ENCODE measurements at regions not wholly inside any gene's neighbourhood (a gene's known extent, or its start where the extent isn't known, plus 50 kb on each side); places are given as distances from the start of the nearest gene placed in this dataset.

DNA sequence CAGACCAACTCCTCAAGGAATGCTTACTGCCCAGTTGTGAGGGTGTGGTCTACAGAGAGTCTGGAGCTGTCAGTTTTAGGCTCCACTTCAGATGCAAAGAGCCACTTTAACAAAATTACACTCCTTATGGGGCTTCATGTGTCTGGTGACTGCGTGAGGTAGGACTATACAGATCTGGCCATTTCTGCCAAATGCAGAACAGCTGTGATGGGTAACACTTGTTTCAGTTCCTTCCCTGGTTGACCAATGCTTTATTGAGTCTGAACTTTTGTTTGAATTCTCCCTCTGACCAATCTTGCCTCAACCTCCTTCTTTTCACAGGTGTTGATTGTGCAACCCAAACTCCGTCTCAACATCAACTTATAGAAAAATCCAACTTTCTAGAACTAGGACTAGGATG lies 181.2 kb downstream of the OMA1 start:
- no peak for DNase-seq

DNA sequence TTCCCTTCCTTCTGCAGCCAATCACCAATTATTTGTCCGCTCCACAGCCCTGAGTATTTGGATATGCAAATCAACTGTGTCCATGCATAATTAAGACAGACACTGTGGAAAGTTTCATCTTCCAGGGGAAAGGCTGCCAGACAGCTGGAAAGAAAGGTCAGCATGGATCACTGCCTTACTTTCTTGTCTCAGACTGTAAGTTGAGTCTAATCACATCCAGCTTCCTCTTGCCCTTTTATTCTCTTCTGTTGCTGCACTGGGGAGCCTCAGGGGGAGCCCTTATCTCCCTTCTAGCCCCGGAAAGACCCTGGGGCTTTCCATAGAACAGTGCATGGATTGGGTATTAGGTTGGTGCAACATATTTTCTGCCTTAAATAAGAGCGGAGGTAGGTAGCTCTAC lies 182.9 kb downstream of the OMA1 start:
- DNase-seq = no peak

DNA sequence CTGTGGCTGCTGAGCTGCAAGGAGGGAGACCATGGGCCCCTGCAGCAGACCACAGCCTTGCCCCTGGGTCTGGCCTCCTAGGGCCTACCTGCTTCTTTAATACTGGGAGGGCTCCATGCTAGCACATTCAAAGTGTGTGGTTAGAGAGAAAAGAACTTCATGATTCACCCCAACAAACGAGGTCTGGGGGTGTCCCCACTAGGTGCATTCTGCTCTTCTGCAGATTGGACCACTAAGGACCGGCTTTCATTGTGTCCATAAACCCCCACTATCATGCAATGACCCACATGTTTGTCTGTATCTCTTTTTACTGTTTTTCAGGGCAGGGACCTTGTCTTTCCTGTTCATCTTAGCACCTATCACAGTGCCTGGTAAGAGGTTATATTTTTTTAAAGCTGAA lies 185.4 kb downstream of the OMA1 start:
- no peak for DNase-seq

DNA sequence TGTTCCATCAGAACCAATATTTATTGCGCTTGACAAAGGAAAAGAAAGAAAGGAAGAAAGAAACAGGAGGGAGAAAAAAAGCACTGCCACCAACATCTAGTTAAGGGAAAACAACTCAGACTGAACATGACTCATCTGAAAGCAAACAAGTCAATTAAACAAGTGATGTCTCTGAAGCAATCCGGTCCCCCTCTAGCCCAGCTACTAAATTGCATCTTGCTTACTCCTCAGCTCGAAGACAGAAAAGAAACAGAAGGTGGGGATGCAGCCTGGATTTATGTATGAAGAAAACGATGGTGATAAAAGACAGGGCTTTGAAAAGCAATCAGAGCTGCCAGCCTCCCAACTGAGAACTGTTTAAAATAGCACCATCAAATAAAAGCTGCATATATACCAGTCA lies 188.2 kb downstream of the OMA1 start:
- DNase-seq = no peak

DNA sequence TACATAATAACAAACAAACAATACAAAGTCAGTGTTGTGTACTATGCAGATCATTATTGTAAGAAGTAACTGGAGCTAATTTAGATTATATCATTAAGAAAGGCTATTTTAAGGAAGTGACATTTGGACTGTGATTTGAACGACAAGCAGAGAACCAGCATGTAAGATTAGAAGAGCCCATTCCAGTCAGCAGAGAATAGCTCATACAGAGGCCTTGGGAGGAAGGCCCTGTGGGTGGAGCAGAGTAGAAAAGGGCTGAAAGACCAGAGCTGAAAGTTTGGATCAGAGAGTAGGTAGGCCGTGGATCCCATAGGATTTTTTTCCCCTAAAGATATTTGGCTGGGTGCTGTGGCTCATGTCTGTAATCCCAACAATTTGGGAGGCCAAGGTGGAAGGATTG lies 190.1 kb downstream of the OMA1 start:
- DNase-seq = no peak

DNA sequence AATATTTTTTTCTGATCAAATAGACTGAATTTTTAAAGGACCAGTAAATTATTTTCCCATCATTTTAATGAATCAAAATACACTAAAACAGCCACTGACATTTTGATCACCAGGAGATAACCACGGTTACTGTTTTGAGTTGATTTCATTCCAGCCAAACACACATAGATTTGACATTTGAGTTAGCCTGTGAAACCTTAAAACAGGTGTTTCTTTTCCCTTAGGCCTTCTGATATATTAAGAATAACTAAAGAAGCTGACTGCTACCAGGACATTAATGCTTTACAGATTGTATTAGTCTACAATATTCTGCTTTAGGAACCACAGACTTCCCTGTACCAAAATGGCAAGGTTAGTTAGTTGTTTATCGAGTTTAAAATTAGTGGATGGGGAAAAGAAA lies 193.4 kb downstream of the OMA1 start:
- no peak for DNase-seq

DNA sequence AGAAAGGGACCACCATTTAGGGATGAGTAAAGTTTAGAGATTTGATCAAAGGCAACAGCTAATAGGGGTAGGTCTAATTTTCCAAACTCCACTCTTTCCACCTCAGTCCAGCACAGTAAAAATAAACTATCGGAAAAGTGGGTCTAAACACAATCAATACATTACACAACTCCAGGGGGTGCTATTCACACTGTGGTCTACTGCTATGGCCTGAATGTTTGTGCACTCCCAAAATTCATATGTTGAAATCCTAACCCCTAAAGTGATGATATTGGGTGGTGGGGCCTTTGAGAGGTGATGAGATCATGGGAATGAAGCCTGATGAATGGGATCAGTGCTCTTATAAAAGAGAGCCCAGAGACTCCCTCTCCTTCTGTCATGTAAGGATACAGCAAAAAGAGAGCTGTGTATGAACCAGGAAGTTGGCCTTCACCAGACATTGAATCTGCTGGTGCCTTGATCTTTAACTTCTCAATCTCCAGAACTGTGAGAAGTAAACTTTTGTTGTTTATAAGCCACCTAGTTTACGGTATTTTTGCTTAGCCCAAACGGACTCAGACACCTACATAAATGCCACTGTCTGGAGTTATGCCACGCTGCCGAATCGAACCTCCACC lies 193.9 kb downstream of the OMA1 start:
- no peak for DNase-seq

DNA sequence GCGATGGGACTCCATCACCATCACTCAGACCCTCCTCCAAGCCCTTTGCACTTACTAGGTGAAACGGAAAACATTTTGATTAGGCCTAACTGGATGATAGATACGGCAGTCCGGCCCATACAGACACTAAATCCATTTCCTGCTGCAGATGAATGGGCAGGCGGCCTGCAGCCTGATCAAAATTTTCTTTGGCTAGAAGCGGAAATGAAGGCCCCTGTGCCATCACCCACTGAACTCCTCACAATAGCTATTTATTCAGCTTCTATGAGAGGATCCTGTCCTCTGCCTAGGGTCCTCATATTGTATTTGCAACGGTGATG lies 200.5 kb downstream of the OMA1 start:
- no peak for DNase-seq

DNA sequence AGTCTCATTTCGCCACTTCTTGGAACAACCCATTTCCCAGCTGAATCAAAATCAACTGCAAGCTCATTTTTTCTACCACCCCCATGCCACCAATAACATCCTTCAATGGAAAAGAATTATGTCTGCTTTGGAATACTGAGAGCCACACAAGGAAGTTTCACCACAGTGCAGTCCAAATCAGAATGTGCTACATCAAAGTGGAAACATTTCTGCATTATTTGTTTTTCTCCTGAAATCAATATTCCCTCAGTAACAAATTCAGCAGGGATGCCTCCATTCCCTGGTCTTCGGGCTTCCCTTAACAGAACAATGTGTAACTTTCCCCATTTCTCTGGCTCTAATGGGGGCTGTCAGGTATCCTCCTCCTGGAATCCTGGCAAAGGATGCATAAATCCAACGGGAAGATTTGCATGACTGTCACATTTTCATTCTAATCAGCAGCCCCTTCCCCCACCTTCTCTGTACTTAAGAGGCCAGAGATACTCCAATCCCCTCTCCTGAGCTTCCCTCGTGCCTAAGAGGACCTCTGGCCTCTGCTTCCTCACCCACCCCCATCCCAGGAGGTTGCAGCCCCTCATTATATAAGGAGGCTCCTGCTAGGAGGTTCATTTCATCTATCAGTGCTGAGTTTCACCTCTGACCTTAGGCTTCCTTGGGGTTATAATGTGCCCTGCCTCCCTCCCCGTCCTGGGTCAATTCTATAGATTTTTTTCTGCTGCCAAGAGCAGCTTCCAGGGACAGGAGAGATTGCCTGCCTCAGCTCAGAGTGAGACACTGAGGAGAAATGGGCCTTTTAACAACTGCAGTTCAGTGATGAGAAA lies 201.1 kb downstream of the OMA1 start:
- DNase-seq = no peak

DNA sequence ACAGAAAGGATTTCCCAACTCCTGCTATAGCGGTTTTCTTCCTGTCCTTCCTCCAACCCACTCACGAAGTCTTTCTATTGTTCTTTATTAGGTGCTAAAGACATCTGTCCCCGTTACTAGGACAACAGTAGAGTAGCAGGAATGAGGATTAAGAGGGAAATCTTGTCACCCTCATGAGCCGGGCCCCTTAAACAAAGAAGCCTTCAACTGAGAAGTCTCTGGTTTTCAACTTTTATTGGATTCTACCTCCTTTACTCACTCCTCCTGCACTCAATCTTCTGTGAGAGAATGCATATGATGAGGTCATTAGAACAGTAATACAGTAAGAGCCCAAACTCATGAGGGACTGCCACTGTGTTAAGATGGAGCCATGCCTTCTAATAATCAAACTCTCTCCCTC lies 206.3 kb downstream of the OMA1 start:
- no peak for DNase-seq

DNA sequence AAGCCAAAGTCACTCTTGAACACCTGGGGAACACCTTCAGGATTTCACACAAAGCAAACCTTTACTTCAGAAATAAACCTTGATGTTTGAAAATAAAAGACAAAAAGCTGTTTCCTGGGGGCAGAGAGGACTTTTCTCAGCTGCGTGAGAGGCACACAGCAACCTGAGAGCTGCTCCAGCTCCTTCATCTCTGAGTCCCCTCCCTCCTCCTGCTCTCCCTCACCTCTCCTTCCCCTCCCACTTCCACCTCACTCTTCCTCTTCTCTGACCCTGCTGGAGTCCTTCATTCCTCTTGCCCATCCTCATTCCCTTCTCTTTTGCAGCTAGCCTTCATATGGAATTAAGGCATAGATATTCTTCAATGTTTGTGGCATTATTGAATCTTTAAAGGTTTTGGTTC lies 208.4 kb downstream of the OMA1 start:
- DNase-seq = no peak

DNA sequence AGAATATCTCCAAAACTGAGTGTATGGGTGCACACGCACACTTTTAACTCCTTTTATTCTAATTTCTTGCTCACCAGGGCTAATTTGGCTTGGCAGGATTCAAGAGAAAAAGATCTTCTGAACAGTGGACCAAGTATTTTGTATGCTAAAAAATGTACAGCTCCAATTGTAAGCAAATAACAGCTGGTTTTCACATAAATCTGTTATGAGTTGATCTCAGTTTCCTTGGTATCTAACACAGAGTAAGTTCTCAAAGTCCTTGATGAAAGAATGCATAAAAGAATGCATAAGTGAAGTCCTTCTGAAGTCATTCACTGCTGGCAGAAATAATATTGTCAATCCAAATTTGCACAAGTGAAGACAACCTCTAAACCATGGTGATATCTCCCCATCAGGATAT lies 213.0 kb downstream of the OMA1 start:
- DNase-seq = no peak

DNA sequence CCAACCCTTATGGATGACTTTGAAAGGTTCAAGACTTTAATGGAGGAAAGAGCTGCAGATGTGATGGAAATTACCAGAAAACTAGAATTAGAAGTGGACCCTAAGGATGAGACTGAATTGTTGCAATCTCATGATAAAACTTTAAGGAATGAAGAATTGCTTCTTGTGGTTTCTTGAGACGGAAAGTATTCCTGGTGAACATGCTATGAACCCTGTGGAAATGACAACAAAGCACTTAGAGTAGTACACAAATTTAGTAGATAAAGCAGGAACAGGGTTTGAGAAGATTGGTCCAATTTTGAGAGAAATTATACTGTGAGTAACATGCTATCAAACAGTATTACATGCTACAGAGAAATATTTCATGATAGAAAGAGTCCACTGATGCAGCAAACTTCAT lies 215.4 kb downstream of the OMA1 start:
- DNase-seq = no peak

DNA sequence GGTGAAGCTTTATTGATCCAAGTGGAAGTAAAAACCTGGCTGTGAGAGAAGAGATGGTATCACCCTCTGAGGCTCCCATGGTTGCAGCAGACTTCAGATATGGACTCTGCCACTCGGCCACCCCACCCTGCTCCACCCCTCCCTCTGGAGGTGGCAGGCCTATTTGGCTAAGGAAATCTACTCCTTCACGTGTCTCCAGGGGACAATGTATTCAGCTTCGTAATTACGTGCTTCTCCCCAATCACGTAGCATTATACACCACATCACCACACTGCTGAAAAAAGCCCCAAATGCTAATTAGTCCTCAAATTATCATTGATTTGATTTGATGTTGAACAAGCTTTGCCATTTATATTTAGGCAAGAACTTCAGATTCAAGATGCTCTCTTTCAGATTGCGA lies 220.7 kb downstream of the OMA1 start:
- no peak for DNase-seq

DNA sequence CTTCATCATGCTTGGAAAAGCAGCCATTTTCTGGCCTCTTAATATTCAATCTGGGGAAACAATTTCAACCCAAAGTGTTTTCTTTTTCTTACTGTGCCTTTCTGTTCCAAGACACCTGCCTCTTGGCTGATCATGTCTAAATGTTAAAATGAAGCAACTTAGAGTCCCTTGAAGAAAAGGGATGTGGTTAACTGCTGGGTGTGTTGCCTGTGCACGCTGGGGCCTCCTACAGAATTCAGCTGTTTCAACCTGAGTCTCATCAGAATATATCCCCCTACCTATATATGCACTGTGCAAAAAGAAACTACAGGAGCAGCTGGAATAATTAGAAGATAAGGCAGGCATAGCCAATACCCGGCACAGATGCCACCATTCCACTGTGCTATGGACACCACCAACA lies 222.0 kb downstream of the OMA1 start:
- DNase-seq = no peak

DNA sequence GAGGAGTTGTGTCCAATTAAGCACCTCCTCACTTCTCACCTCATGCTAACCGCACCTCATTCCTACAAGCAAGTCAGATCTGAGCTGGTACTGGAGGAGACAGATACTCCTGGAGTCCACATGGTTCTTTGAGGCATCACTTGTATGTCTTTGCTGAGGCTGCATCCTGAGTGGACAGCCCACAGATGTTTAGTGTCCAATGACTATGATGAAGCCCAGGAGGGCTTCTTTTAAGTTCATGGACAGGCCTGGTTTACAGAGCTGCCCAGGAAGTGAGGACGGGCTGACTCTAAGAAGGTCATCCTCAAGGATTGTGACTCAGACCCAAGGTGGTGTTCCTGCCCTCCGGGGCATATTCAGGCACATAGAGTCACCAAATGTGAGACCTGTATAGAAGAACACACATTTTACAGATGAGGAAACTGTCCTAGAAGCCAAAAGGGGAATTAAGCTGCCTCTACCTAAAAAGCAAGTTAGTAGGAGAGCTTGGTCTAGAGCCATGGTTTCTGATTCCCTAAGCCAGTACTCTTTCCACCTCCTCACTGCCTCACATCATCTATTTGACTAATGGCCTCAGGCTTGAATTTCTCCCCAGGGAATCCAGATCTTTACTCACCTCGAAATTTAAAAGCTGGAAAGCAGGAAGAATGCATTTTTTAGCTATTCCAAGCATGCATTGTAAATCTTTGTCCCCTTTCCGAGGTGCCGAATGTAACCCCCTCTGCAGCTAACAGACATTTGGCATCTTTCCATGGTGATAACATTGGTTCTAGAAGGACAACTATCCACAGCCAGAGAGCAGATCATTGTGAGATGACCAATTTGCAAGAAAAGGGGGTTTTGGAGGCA lies 228.1 kb downstream of the OMA1 start:
- no peak for DNase-seq

DNA sequence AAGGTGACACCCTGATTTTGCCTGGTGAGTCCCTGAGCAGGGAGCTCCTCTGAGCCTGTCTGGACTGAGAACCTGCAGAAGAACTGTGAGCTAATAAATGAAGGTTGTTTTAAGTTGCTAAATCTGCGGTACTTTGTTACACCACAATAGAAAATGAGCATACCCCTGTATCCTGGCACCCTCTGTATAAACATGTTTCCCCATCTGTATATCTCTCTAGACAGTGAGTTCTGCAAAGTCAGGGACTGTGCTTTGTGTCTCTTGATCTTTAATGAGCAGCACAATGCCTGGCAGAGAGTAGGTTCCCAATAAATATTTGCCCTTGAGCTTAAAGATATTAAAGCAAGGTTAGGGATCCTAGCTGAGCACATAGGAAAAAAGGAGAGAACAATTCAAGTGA lies 228.8 kb downstream of the OMA1 start:
- DNase-seq = no peak

DNA sequence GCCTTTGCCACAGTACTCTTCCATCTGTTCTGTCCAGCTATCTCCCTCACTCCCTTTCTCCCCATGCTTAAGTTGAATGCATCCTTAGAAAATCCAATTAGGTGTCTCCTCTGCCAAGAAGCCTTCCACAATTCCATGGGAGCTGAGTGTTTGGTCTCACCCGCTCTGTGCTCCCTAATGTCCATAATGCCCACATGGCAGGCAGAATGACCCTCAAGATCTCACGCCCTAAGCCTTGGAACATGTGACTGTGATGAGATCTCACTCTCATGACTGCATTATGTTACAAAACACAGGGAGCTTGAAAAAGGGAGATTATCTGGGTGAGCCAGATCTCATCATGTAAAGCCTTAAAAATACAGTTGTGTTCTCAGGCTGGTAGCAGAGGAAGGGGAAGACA lies 229.4 kb downstream of the OMA1 start:
- DNase-seq = no peak

DNA sequence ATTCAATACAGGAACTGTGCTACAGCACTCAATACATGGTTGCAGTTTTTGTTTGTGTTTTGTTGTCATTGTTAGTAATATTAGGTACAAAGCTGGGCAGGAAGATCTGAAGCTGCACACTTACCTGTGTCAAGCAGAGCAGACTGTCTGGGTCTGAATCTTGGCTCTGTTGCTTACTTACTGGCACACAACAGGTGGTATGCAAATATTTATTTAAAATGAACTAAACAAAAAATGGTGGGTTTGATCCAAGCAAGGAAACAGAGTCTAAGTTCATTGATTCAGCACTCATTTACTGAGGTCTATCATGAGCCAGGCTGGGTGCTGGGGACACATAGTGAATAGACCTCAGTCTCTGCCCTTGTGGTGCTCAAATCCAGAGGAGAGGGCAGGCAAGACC lies 230.4 kb downstream of the OMA1 start:
- DNase-seq = no peak

DNA sequence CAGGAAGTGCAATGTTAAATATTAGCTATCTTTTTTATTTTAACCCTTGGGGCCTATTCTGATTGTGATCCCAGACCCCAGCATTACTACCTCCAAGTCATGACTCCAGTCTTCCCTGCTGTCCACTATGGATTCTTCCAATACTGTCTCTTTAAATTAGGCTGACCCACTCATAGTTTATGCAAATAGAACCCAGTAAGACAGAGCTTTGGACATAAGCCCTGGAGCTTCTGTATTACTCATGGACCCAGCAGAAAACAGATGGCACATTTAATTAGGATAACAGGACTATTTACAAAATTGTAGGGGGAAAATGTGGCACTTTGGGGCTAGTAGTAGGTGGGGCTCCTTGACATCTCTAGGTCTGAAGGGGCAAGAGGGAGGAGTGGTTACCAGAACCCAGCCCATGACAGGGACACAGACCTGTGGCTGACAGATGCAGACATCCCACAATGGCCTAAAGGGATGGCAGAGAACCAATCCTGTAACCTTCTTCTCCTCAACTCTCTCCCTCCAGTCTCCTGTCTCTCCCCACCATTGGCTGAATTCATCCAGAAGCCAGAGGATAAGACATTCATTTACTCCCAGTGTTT lies 233.5 kb downstream of the OMA1 start:
- no peak for DNase-seq

DNA sequence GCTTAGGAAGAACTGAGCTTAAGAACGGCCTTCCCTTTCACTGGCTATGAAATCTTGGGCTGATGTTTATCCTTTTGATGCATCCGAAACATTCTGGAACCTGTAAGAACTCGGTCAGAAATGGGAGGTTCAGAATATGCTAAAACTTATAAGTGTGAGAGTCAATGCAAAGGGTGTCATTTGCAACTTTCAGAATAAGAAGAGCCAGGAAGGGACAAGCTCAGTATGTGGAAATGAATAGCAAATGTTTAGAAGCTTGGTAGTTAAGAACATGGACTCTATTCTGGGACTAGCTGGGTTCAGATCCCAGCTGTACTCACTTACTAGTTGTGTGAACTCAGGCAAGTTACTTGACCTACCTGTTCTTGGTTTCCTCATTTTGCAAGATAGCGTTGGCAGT lies 234.1 kb downstream of the OMA1 start:
- no peak for DNase-seq

DNA sequence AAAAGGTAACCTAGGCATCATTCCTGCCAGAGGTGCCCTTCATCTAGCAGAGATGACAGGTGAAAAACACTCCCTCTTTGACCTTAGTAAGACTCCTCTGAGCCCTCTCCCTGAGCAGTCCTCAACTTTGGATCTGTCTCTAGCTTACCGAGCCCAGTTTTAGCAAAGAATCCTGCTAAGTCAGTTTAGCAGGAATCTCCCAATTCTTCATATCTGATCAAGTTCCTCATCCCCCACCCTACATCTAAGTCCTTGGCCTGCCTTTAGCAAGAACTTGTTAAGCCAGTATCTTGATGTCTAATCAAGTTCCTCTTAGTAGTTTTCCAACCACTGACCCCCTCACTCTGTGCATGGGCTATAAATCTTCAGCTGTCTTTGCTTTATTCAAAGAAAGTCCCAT lies 235.6 kb downstream of the OMA1 start:
- no peak for DNase-seq

DNA sequence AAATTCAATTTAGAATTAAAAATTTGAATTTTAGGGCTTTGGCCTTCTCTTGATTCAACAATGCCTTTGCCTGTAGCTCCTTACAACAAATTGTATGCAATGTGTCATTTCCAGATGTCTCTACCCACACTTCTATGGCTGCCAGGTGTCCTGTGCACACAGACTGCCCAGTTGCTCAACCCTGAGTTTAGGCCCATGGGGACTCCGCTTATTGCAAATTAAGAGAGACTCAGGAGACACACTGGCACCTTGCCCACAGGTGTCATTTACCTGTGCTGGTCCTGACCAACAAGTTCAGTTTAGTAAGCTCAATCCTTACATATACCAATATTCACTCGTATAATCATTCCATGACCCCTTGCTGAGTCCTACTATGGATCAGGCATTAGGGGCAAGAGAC lies 236.1 kb downstream of the OMA1 start:
- no peak for DNase-seq

DNA sequence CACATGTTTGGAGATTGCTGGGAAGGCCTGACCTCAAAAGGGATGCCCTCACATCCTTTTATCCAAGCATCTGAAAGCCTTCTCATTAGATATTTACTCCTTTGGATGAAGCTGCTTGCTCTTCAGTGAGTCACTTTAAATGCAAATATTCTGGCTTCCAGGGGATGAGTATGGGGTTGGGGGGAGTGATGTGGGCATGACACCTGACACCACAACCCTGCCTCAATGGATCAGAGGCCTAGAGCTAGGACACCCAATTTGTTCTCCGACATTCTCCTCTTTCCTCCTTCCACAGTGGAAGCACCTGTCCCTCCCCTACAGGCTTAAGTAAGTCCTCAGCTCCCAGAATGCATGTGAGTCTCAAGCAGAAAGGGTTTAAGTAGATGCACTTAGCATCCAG lies 238.3 kb downstream of the OMA1 start:
- no peak for DNase-seq
